Nephron (organoid): ENCODE measurements at regions not wholly inside any gene's neighbourhood (a gene's known extent, or its start where the extent isn't known, plus 50 kb on each side); places are given as distances from the start of the nearest gene placed in this dataset.

Experiments
- H3K27ac Mint-ChIP-seq, 3 experiments: 2 replicates each; pipeline ENCODE4 v1.8.0; 2020; ENCODE audit warnings: mixed read lengths in 3 of 3, mild to moderate bottlenecking in 2 of 3, moderate library complexity in 1 of 3
- H3K27me3 Mint-ChIP-seq: 2 replicates; pipeline ENCODE4 v1.8.0; 2021; ENCODE audit warnings: low read depth, mild to moderate bottlenecking, moderate library complexity, mixed read lengths
- H3K36me3 Mint-ChIP-seq: 2 replicates; pipeline ENCODE4 v1.8.0; 2020; ENCODE audit warnings: low read depth, mixed read lengths
- H3K4me1 Mint-ChIP-seq: 2 replicates; pipeline ENCODE4 v1.8.0; 2020; ENCODE audit warnings: mixed read lengths
- H3K4me3 Mint-ChIP-seq, 3 experiments: 2 replicates each; pipeline ENCODE4 v1.8.0; 2020; ENCODE audit warnings: mild to moderate bottlenecking in 3 of 3, mixed read lengths in 3 of 3, moderate library complexity in 2 of 3
- H3K9me3 Mint-ChIP-seq: 2 replicates; pipeline ENCODE4 v1.8.0; 2020; ENCODE audit warnings: mixed read lengths
- CTCF ChIP-seq, 3 experiments: fragments of 200-600 bp; sonication (generic); IDR thresholded peaks; one replicate each; pipeline ENCODE4 v1.5.0; 2021; ENCODE audit warnings: antibody characterized with exemption in 3 of 3; ENCODE audit not compliant: unreplicated experiment in 3 of 3

GRCh38 chr14:99095369-99095768 is 176.6 kb downstream of the BCL11B start:
- Mint-ChIP-seq H3K27me3 (peaks cover 6% of the 10 kb centered on the region), H3K36me3 (no peaks in the 10 kb centered on the region), H3K27ac (no peak overlapping the region), H3K4me1 (peaks cover 26% of the 10 kb centered on the region), H3K4me3 (no peak overlapping the region), H3K9me3 (peaks cover 2% of the 10 kb centered on the region)
- TF ChIP-seq CTCF (IDR thresholded peaks at IDR 0.05; ENCODE audit: unreplicated experiment in 3 of 3), result no peak

GRCh38 chr14:99098199-99098598 is 173.8 kb downstream of the BCL11B start:
- H3K9me3 Mint-ChIP-seq, result peaks cover 3% of the 10 kb centered on the region
- no peak overlapping the region for H3K4me3 Mint-ChIP-seq
- H3K4me1 Mint-ChIP-seq, result peaks cover 35% of the 10 kb centered on the region
- TF ChIP-seq CTCF (IDR thresholded peaks at IDR 0.05; ENCODE audit: unreplicated experiment in 3 of 3), result no peak
- H3K27ac Mint-ChIP-seq, result no peak overlapping the region
- peaks cover 10% of the 10 kb centered on the region for H3K27me3 Mint-ChIP-seq
- H3K36me3 Mint-ChIP-seq, result no peaks in the 10 kb centered on the region

GRCh38 chr14:99099051-99099787 is 172.8 kb downstream of the BCL11B start:
- Mint-ChIP-seq H3K4me3 (no peak overlapping the region), H3K36me3 (no peaks in the 10 kb centered on the region), H3K27ac (no peak overlapping the region), H3K9me3 (peaks cover 8% of the 10 kb centered on the region), H3K27me3 (peaks cover 14% of the 10 kb centered on the region), H3K4me1 (peaks cover 25% of the 10 kb centered on the region)
- no peak for TF ChIP-seq CTCF (IDR thresholded peaks at IDR 0.05; ENCODE audit: unreplicated experiment in 3 of 3)

GRCh38 chr14:99100497-99101270 is 171.3 kb downstream of the BCL11B start:
- peaks cover 12% of the 10 kb centered on the region for H3K4me1 Mint-ChIP-seq
- H3K4me3 Mint-ChIP-seq, result no peak overlapping the region
- H3K36me3 Mint-ChIP-seq, result no peaks in the 10 kb centered on the region
- no peak overlapping the region for H3K27ac Mint-ChIP-seq
- peaks cover 15% of the 10 kb centered on the region for H3K27me3 Mint-ChIP-seq
- H3K9me3 Mint-ChIP-seq, result peaks cover 19% of the 10 kb centered on the region
- no peak for TF ChIP-seq CTCF (IDR thresholded peaks at IDR 0.05; ENCODE audit: unreplicated experiment in 3 of 3)

- Mint-ChIP-seq H3K36me3 (no peaks in the 10 kb centered on the region), H3K27ac (no peak overlapping the region), H3K4me3 (no peak overlapping the region), H3K27me3 (peaks cover 15% of the 10 kb centered on the region), H3K4me1 (peaks cover 8% of the 10 kb centered on the region), H3K9me3 (peaks cover 24% of the 10 kb centered on the region)
- TF ChIP-seq CTCF (IDR thresholded peaks at IDR 0.05; ENCODE audit: unreplicated experiment in 3 of 3), result no peak
Measured at GRCh38 chr14:99101855-99102461, 170.0 kb downstream of the BCL11B start.
